Activated T-helper 2 cell treated with anti-CD3 and anti-CD28 coated beads, Interferon-gamma antibody, Interleukin-2, Interleukin-4, amounts not matched to agents 10 μg/mL and 5 μg/mL and 100 μg/mL, durations not matched to agents 14 hours and 24 hours and 36 hours (primary cell): ENCODE measurements at regions not wholly inside any gene's neighbourhood (a gene's known extent, or its start where the extent isn't known, plus 50 kb on each side); places are given as distances from the start of the nearest gene placed in this dataset.
"Not testable (repeated sequence)": the region's sequence is repeated elsewhere in the genome, so short reads cannot be mapped to it uniquely, and the experiment has no call there.

Experiments used
- DNase-seq: peaks from one replicate; pipeline ENCODE4 v3.0.0; 2021; ENCODE audit warnings: low spot score
- H3K27ac Mint-ChIP-seq: one replicate; pipeline ENCODE4 v1.8.0; 2021; ENCODE audit warnings: mixed read lengths
- H3K27me3 Mint-ChIP-seq: one replicate; pipeline ENCODE4 v1.8.0; 2021; ENCODE audit warnings: low read depth, mixed read lengths
- H3K36me3 Mint-ChIP-seq: one replicate; pipeline ENCODE4 v1.8.0; 2021; ENCODE audit warnings: low read depth, mixed read lengths
- H3K4me1 Mint-ChIP-seq: one replicate; pipeline ENCODE4 v1.8.0; 2021; ENCODE audit warnings: low read depth, mixed read lengths
- H3K4me3 Mint-ChIP-seq: one replicate; pipeline ENCODE4 v1.8.0; 2021; ENCODE audit warnings: low read depth, mild to moderate bottlenecking, moderate library complexity, mixed read lengths
- H3K9me3 Mint-ChIP-seq: one replicate; pipeline ENCODE4 v1.8.0; 2021; ENCODE audit warnings: mixed read lengths
- intact Hi-C: fragments of 100-400 bp; cut with micrococcal nuclease; formaldehyde crosslinking; loops from one replicate; pipeline ENCODE4 v1.15.1; 2023

DNA sequence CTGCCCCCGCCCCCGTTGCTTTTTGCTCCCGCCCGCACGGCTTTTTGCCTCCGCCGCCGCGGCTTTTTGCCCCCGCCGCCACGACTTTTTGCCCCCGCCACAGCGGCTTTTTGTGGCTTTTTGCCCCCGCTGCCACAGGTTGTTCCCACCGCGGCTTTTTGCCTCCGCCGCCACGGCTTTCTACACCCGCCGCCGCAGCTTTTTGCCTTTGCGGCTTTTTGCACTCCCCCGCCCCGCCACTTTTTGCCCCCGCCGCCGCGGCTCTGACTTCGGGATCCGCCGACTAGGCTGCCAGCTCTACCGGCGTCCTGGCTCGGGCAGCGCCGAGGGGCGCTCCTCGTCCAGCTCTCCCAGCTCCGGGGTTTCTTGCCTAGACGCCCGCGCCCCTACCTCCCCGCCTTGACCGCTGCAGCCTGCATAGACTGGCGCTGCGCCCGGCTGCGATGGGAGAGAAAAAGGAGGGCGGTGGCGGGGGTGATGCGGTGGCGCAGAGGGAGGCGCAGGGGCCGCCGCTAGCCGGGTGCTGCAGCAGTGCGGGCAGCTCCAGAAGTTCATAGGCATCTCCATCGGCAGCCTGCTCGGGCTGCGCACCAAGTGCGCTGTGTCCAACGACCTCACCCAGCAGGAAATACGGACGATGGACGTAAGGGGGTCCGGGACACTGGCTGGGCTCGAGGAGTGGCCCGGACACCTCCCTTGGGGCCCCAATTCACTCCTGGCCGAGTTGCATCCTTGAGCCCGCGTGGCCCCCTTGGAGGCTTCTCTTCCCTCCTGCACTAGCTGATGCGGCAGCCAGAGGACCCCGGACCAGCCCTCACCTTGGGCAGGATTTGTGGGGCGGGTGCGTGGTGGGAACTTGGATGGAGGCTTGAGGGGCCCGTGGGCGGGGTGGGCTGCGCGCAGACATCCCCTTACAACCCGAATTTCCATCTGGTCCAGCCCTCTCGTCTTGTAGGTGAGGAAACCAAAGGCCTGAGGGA is 555.7 kb downstream of the TP53TG3F start:
- H3K9me3 Mint-ChIP-seq, result peaks cover 27% of the 10 kb centered on the region
- H3K4me1 Mint-ChIP-seq, DNase-seq, intact Hi-C loops, H3K27ac Mint-ChIP-seq, H3K4me3 Mint-ChIP-seq, H3K27me3 Mint-ChIP-seq, H3K36me3 Mint-ChIP-seq: not testable (repeated sequence)

DNA sequence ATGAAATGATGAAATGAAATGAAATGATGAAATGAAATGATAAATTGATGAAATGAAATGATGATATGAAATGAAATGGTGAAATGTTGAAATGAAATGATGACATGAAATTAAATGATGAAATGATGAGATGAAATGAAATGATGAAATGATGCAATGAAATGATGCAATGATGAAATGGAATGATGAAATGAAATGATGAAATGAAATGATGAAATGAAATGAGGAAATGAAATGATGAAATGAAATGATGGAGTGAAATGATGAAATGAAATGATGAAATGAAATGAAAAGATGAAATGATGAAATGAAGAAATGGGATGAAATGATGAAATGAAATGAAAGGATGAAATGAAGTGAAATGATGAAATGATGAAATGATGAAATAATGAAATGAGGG is 558.9 kb downstream of the TP53TG3F start:
- H3K4me3 Mint-ChIP-seq, H3K4me1 Mint-ChIP-seq, H3K27me3 Mint-ChIP-seq, DNase-seq, H3K36me3 Mint-ChIP-seq, H3K27ac Mint-ChIP-seq, intact Hi-C loops: not testable (repeated sequence)
- peaks cover 49% of the 10 kb centered on the region for H3K9me3 Mint-ChIP-seq

DNA sequence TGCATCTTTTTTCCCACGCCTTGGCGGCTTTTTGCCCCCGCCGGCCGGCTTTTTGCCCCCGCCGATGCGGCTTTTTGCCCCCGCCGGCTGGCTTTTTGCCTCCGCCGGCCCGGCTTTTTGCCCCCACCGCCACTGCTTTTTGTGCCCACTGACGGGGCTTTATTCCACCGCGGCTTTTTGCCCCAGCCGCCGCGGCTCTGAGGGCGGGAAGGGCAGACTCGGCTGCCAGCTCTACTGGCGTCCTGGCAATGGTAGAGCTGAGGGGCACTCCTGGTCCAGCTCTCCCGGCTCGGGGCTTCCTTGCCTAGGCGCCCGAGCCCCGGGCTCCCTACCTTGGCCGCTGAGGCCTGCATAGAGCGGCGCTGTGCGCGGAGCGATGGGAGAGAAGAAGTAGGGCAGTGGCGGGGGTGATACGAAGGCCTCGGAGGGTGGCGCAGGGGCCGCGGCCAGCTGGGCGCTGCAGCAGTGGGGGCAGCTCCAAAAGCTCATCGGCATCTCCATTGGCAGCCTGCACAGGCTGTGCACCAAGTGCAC is 591.4 kb downstream of the TP53TG3F start:
- intact Hi-C loops, result no loop called here
- no peak overlapping the region for H3K27ac Mint-ChIP-seq
- no peak for DNase-seq
- H3K4me3 Mint-ChIP-seq, result no peak overlapping the region
- H3K36me3 Mint-ChIP-seq, result peaks cover 6% of the 10 kb centered on the region
- peaks cover 53% of the 10 kb centered on the region for H3K9me3 Mint-ChIP-seq
- H3K27me3 Mint-ChIP-seq, result no peaks in the 10 kb centered on the region
- H3K4me1 Mint-ChIP-seq, result no peaks in the 10 kb centered on the region

DNA sequence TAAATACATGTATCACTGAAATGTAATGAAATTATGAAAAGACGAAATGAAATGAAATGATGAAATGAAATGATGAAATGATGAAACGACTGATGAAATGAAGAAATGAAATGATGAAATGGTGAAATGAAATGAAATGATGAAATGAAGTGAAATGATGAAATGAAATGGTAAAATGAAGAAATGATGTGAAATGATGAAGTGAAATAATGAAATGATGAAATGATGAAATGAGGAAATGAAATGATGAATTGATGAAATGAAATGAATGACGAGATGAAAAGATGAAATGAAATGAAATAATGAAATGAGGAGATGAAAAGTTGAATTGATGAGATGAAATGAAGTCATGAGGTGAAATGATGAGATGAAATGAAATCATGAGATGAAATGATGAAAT is 594.7 kb downstream of the TP53TG3F start:
- intact Hi-C loops, result no loop called here
- peaks cover 41% of the 10 kb centered on the region for H3K9me3 Mint-ChIP-seq
- H3K27me3 Mint-ChIP-seq, result no peaks in the 10 kb centered on the region
- no peaks in the 10 kb centered on the region for H3K4me1 Mint-ChIP-seq
- H3K4me3 Mint-ChIP-seq, result no peak overlapping the region
- H3K27ac Mint-ChIP-seq, result no peak overlapping the region
- DNase-seq, result no peak
- H3K36me3 Mint-ChIP-seq, result peaks cover 6% of the 10 kb centered on the region

DNA sequence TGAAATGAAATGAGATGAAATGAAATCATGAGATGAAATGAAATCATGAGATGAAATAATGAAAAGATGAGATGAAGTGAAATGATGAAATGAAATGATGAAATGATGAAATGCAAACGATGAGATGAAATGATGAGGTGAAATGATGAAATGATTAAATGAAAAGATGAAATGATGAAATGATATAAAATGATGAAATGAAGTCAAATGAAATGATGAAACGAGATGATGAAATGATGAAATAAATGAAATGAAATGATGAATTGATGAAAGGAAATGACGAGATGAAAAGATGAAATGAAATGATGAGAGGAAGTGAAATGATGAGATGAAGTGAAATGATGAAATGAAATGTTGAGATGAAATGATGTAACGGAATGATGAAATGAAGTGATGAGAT is 595.6 kb downstream of the TP53TG3F start:
- Mint-ChIP-seq H3K9me3 (peaks cover 37% of the 10 kb centered on the region), H3K27me3 (no peaks in the 10 kb centered on the region), H3K27ac (no peak overlapping the region), H3K36me3 (peaks cover 6% of the 10 kb centered on the region), H3K4me1 (no peaks in the 10 kb centered on the region), H3K4me3 (no peak overlapping the region)
- DNase-seq, result no peak
- intact Hi-C loops, result no loop called here

DNA sequence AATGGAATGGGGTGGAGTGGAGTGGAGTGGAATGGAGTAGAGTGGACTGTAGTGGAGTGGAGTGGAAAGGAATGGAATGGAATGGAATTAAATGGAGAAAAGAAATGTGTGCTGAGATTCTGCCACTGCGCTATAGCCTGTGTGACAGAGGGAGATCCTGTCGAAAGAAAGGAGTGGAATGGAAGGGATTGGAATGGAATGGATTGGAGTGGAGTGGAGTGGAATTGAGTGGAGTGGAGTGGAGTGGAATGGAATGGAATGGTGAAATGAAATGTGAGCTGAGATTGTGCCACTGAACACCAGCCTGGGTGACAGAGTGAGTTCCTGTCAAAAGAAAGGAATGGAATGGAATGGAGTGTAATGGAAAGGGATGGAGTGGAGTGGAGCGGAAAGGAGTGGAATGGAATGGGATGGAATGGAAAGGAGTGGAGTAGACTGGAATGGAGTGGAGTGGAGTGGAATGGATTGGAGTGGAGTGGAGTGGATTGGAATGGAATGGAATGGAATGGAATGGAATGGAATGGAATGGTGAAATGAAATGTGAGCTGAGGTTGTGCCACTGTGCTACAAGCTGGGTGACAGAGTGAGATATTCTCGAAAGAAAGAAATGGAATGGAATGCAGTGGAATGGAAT is 603.3 kb downstream of the TP53TG3F start:
- intact Hi-C loops, H3K4me3 Mint-ChIP-seq, DNase-seq, H3K27me3 Mint-ChIP-seq, H3K27ac Mint-ChIP-seq, H3K4me1 Mint-ChIP-seq: not testable (repeated sequence)
- peaks cover 47% of the 10 kb centered on the region for H3K9me3 Mint-ChIP-seq
- peaks cover 26% of the 10 kb centered on the region for H3K36me3 Mint-ChIP-seq

DNA sequence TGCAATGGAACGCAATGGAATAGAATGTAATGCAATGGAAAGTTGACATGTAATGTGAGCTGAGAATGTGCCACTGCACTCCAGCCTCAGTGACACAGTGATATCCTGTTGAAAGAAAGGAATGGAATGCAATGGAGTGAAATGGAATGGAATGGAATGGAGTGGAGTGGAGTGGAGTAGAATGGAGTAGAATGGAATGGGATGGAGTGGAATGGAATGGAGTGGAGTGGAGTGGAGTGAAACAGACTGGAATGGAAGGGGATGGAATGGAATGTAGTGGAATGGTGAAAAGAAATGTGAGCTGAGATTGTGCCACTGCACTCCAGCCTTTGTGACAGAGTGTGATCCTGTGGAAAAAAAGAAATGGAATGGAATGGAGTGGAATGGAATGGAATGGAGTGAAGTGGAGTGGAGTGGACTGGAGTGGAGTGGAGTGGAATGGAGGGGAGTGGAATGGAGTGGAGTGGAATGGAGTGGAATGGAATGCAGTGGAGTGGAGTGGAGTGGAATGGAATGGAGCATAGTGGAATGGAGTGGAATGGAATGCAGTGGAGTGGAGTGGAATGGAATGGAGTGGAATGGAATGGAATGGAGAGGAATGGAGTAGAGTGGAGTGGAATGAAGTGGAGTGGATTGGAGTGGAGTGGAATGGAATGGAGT is 604.2 kb downstream of the TP53TG3F start:
- DNase-seq, H3K27ac Mint-ChIP-seq, H3K4me3 Mint-ChIP-seq, H3K4me1 Mint-ChIP-seq, H3K27me3 Mint-ChIP-seq, intact Hi-C loops: not testable (repeated sequence)
- Mint-ChIP-seq H3K36me3 (peaks cover 26% of the 10 kb centered on the region), H3K9me3 (peaks cover 51% of the 10 kb centered on the region)

DNA sequence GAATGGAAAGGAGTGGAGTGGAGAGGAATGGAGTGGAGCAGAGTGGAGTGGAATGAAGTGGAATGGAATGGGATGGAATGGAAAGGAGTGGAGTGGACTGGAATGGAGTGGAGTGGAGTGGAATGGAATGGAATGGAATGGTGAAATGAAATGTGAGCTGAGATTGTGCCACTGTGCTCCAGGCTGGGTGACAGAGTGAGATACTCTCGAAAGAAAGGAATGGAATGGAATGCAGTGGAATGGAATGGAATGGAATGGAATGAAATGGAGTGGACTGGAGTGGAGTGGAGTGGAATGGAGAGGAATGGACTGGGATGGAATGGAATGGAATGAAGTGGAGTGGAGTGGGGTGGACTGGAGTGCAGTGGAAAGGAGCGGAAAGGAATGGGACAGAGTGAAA is 605.2 kb downstream of the TP53TG3F start:
- H3K27ac Mint-ChIP-seq, intact Hi-C loops, H3K4me3 Mint-ChIP-seq, DNase-seq, H3K27me3 Mint-ChIP-seq, H3K4me1 Mint-ChIP-seq: not testable (repeated sequence)
- Mint-ChIP-seq H3K36me3 (peaks cover 26% of the 10 kb centered on the region), H3K9me3 (peaks cover 53% of the 10 kb centered on the region)

DNA sequence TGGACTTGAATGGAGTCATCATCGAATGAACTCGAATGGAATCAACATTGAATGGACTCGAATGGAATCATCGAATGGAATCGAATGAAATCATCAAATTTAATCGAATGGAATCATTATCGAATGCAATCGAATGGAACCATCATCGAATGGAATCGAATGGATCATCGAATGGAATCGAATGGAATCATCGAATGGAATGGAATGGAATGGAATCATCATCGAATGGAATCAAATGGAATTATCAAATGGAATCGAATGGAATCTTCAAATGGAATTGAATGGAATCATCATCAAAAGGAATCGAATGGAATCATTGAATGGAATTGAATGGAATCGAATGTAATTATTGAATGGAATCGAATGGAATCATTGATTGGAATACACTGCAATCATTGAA is 610.3 kb downstream of the TP53TG3F start:
- H3K36me3 Mint-ChIP-seq, H3K4me1 Mint-ChIP-seq, DNase-seq, intact Hi-C loops, H3K4me3 Mint-ChIP-seq, H3K27ac Mint-ChIP-seq, H3K27me3 Mint-ChIP-seq: not testable (repeated sequence)
- H3K9me3 Mint-ChIP-seq, result peaks cover 29% of the 10 kb centered on the region

DNA sequence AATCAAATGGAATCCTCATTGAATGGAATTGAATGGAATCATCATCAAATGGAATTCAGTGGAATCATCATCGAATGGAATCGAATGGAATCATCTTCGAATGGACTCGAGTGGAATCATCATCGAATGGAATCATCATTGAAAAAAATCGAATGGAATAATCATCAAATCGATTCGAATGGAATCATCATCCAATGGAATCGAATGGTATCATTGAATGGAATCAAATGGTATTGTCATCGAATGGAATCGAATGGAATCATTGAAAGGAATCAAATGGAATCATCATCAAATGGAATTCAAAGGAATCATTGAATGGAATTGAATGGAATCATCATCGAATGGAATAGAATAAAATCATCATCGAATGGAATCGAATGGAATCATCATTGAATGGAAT is 619.3 kb downstream of the TP53TG3F start:
- Mint-ChIP-seq H3K4me1 (no peaks in the 10 kb centered on the region), H3K27me3 (no peaks in the 10 kb centered on the region), H3K27ac (no peak overlapping the region), H3K4me3 (no peak overlapping the region), H3K36me3 (peaks cover 11% of the 10 kb centered on the region), H3K9me3 (peaks cover 81% of the 10 kb centered on the region)
- intact Hi-C loops, result no loop called here
- no peak for DNase-seq

DNA sequence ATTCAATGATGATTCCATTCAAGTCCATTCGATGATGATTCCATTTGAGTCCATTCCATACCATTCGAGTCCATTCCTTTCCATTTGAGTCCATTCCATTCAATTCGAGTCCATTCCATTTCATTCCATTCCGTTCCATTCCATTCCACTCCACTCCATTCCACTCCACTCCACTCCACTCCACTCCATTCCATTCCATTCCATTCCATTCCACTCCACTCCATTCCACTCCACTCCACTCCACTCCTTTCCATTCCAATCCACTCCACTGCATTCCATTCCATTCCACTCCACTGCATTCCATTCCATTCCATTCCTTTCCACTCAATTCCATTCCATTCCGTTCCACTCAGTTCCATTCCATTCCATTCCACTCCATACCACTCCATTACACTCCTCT is 625.6 kb downstream of the TP53TG3F start:
- intact Hi-C loops, DNase-seq, H3K4me3 Mint-ChIP-seq, H3K4me1 Mint-ChIP-seq, H3K27me3 Mint-ChIP-seq, H3K27ac Mint-ChIP-seq: not testable (repeated sequence)
- Mint-ChIP-seq H3K9me3 (peaks cover 89% of the 10 kb centered on the region), H3K36me3 (peaks cover 13% of the 10 kb centered on the region)

DNA sequence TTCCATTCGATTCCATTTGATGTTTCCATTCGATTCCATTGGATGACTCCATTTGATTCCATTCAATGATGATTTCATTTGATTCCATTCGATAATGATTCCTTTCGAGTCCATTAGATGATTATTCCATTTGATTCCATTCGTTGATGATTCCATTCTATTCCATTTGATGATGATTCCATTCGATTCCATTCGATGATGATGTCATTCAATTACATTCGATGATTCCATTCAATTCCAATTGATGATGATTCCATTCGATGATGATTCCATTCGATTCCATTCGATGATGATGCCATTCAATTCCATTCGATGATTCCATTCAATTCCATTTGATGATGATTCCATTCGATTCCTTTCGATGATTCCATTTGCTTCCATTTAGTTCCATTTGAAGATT is 635.6 kb downstream of the TP53TG3F start:
- peaks cover 24% of the 10 kb centered on the region for H3K36me3 Mint-ChIP-seq
- DNase-seq, H3K4me3 Mint-ChIP-seq, H3K27ac Mint-ChIP-seq, H3K4me1 Mint-ChIP-seq, intact Hi-C loops, H3K27me3 Mint-ChIP-seq: not testable (repeated sequence)
- peaks cover 91% of the 10 kb centered on the region for H3K9me3 Mint-ChIP-seq

DNA sequence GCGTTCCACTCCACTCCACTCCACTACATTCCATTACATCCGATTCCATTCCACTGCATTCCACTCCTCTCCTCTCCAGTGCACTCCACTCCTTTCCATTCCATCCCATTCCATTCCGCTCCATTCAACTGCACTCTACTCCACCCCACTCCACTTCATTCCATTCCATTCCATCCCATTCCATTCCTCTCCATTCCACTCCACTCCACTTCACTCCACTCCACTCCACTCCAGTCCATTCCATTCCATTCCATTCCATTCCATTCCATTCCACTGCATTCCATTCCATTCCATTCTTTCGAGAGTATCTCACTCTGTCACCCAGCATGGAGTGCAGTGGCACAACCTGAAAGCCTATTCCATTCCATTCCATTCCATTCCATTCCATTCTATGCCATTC is 637.5 kb downstream of the TP53TG3F start:
- H3K4me1 Mint-ChIP-seq, intact Hi-C loops, H3K27me3 Mint-ChIP-seq, H3K4me3 Mint-ChIP-seq, DNase-seq, H3K27ac Mint-ChIP-seq: not testable (repeated sequence)
- peaks cover 78% of the 10 kb centered on the region for H3K9me3 Mint-ChIP-seq
- H3K36me3 Mint-ChIP-seq, result peaks cover 24% of the 10 kb centered on the region
